HS-27A (cell line): ENCODE measurements at regions not wholly inside any gene's neighbourhood (a gene's known extent, or its start where the extent isn't known, plus 50 kb on each side); places are given as distances from the start of the nearest gene placed in this dataset.
"Not testable (repeated sequence)": the region's sequence is repeated elsewhere in the genome, so short reads cannot be mapped to it uniquely, and the experiment has no call there.

Experiments
- DNase-seq: peaks from one replicate; pipeline ENCODE4 v3.0.0-alpha.2; 2012; ENCODE audit warnings: low read depth, missing footprints

DNA sequence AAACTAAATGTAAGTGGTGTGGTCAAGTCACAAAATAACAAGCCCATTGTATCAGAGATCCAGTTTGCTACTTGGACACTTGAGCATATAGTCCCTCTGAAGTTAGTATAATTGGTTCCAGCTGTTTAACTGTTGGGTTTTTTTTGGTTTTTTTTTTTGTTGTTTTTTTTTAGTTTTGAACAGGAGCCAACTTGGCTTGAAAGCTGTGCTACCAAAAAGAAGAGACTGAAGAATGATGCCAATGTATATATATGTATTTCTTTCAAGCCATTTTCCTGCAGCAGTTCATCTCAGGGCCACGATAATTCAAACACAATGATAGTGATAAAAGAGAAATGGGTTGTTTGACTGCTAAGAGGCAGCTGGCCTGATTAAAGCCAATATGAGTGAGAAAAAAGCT is 138.3 kb downstream of the PCDH18 start:
- DNase-seq: no peak

DNA sequence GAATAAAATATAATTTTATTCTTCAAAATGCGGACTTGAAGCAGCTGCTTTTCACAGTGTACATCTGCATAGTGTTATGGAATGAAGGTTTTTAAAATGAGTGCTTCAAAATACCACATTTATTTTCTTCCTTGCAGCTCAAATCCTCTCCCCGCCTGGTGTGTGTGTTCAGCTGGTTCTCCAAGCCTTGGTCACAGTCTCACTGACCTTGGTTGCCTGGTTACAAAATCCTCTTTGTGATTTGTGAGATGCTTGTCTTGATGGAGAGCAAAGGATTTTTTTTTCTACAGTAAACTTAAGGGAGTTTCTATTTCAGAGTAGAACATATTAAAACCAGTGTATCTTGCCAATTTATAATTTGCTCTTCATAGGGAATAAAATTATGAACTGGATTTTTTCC is 139.2 kb downstream of the PCDH18 start:
- DNase-seq: no peak

DNA sequence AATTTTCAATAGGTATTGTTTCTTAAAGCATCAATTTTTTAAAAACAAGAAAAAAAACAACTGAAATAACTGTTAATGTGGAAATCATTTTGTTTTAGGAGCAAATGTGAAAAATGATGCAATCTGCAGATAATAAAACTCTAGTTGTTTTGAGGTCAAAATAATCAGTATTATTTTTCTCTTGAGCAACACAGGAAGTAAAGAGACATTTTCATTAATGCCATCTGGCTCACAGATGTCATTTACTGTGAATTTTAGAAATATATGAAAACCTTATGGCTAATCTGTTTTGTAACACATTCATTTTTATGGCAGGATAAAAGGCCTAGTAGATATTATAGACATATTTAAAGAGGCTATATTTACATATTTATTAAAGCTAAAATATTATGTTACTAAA is 141.6 kb downstream of the PCDH18 start:
- DNase-seq: no peak

DNA sequence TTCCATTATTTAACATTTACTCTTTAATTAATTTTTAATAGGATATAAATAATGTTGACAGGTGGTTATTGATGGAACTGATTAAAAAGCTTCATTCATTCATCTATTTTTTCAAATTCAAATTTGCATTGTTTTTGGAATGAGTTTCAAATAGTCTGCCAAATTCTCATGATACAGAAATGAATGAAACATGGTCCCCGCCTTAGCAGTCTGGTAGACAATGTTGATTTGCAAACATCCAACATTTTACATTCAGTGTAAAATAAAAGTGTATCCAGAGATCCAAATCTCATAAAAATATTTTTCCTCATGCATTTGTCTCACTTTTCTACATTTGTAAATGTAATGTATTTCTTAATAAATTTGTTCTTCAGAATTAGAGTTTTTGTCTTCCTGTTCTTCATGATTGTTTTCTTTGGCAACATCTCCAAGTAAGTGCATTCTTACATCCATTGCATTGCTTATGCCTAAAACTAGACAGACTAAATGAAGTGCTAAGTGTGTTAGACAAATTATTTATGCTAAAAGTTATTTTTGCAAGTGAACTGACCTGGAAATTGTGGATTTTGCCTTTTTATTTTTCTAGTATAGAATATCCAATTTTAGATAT is 142.3 kb downstream of the PCDH18 start:
- no peak for DNase-seq

DNA sequence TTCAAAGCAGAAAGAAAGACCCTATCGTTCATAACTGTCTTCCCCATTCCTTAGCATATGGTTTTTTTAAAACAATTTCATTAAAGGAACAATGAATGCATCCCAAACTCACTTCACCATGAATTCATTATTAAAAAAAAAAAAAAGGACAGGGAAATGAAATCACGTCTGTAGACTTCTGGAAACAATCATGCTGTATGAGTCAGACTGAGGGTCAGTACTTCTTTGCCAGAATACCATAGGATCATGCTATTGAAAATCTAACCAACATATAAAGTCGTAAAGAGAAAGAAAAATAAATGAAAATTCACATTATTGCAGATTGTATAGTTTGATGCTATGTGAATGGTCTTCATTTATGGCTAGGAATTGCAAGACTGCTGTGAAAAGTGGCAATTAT is 144.4 kb downstream of the PCDH18 start:
- DNase-seq: no peak

DNA sequence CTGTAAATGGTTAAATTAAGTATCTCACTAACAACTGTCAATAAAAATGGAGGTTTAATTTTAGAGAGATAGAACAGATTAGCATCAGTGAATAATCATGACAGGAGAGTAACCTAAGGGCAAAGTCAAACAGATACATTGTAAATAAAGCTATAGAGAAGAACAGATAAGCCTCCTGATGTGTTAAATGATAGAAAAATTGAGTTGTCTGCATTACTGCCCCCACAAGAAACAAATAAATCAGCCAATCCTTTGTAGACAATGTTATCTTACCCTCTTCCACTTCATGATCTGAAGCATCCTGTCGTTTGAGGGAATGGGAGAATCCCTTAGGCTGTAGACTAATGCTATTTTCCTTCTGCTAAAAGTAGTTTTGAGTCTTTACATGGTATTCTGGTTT is 147.8 kb downstream of the PCDH18 start:
- no peak for DNase-seq

DNA sequence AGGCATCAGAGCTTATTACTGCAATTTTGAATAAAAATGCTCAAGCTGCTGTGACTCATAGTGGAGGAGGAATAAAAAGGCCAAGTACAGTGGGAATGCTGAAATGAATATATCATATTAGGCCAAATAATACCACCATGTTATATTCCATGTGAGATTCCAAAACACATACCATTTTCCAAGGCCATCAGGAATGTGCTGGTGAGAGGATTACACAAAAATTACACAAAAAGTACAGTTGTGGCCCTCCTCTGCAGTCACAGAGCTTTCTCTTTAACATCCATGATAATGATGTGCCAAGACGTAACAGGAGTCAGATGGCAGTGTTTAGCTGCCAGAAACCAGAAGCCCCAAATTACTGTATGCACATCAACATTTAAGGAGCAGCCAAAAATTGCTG is 153.5 kb downstream of the PCDH18 start:
- no peak for DNase-seq

DNA sequence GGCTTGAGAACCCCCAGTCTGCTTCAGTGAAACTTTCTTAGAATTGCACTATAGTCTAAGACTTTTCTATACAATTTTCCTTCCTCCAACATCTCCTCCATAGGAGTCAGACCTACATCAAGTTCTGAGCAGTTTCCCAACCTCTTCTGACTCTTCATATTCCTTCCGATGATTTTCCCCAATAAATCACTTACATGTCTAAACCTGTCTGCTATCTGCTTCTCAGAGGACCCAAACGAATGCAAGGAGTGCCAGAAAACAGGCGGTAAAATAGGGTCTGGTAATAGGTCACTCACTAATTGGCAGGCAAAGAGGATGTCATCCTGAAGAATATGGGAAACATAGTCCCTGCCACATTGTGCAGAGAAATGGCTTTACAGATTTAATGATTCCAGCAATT is 153.9 kb downstream of the PCDH18 start:
- DNase-seq: no peak

DNA sequence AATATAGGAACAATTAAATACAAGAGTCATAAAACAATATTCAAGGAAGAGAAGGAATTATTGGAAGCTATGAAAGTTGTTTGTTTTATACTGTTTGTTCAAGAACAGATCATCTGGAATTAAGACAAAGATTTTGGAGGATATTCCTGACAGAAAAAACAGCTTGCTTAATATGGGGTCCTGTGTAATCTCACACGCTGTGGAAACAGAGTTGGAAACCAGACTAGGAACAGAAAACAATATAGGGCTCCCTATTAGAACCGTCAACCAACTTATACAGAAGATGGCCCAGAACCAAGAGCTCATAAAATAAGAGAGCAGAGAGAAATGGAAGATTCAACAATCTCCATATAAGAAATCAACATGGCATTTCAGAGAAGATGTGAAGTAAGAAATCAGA is 156.0 kb downstream of the PCDH18 start:
- no peak for DNase-seq

DNA sequence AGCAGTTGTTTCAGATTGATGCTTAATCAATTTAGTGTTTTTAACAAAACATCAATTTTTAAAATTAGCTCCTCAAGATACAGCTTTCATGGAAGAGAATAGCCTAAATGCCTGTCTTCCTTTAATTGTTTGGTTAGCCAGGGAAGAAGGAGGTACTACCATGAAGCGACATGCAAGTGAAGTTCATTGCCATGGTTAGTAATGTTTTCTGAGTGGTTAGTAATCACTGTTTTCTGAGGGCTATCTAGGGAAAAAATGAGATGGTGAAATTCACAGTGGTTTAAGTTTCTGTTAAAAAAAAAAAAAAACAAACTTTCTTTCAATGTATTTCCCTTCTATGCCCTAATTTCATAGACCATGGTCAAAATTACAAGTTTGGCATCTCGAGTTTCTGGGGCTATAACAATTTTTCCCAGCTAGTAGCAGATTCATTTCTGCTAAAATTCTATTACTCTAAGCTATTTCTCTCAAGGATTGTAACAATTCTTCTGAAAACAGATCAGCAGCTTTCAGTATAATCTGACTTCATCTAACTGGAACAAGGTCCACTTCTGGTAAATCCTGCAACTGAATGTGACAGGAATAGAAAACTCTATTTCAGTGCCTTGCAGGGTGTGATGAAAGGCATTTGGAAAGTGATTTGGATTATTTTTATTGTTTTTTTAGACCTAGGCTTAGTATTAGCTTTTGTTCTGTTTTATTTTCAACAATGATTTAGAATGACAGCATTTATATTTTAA is 157.0 kb downstream of the PCDH18 start:
- no peak for DNase-seq

DNA sequence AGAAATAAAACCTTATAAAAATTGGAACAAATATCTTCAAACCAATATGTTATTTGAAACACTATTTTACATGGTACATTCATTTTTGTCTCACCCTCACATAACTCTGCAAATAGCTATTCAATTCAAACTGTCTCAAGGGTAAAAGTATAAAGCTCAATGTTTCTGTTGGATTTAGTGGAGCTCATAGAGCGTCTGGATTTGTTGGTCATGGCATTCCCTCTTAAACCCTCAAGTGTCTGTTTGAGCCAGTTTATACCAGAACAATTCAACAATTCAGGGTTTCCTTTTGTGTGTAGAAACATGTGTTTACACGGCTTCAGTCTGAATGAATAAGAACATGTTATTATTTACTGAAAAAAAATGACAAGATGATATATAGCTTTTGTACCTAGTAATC is 161.6 kb downstream of the PCDH18 start:
- DNase-seq: no peak

DNA sequence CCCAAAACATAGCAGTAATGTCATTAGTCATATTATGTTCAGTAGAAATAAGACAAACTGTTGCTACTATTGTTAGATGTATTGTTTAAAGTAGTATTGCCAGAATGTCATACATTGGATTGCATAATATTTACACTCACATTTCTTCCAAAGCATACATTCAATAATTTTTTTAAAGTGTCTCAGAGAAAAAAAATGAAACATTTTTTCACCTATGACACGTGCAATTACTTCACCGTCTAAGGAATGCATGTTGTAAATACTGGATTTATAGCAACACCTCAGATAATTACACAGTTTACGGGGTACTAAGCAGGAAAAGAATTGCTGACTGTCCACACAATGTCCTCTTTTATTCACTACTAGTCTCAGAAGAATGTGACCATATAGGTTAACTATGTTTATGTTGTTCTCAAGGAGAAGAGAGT is 162.1 kb downstream of the PCDH18 start:
- DNase-seq: no peak

DNA sequence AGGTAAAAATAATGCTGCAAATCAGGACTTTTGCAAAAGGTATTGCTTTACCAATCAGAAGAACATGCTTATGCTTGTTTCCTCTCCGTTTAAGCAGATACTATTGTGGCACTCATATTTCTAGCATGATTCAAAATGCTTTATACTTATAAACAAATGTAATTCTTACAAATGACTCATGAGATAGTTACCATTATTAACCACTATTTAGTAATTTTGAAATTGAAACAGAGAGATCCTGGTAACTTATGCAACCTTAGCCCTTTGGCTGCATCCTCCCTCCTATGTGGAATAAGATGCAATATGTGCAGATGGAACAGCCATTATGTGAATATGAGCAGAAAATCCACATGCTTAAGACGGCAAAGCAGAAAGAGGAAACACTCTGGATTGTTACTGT is 164.7 kb downstream of the PCDH18 start:
- DNase-seq: no peak

DNA sequence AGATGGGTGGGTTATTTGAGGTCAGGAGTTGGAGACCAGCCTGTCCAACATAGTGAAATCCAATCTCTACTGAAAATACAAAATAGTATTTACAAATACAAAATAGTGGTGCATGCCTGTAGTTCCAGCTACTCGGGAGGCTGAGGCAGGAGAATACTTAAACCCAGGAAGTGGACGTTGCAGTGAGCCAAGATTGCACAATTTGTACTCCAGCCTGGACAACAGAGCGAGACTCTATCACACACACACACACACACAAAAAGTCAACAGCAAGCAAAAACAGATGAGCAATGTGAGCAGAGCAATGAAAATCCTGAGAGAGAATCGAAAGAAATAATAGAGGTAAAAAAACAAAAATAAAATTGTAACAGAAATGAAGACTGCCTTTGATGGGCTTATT is 168.8 kb downstream of the PCDH18 start:
- no peak for DNase-seq

DNA sequence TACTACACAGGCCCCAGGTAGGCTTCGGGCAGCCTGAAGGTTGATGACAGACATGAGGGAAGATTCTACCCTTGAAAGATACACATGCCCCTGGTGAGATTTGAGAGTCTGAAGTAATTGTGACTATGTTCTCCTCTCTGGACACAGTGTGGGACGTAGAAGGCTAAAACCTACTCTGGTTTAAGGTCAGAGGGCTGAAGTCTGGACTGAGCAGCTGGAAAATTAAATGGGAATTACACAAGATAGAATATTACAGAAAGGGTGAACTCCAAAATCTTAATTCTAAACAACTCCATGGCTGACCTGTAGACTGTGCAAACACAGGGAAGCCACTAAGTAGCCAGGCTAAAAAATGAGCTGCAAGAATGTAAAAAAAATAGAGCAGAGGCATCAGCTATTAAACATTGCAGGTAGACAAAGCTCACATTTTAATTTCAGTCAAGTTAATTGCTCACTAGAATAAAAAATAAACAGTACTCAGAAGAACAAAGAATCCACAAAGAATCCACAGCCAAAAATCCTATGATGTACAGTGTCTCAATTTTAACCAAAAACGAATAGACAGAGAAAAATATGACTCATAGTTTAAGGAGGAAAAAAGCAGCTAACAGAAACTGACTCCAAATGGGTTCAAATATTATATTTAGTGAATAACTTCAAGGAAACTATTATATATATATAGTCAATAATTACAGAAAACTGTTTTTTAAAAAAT is 170.4 kb downstream of the PCDH18 start:
- DNase-seq: no peak

DNA sequence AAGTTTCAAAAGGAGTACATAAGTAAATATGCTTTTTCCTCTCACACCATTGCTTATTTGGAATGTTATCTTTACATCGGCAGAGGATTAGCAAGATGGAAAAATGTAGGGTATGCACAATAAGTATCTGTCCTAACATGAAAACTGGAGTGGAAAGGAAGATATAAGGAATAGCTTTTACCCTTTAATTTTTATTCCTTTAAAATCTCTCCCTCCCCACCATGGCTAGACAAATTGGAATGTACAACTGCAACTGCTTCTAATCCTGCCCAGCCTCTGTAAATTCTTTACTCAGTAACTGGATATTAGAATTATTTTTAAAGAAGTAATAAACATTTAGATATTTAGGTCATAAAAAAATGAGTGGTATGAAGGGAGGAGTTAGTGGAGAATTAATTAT is 171.5 kb downstream of the PCDH18 start:
- DNase-seq: no peak

DNA sequence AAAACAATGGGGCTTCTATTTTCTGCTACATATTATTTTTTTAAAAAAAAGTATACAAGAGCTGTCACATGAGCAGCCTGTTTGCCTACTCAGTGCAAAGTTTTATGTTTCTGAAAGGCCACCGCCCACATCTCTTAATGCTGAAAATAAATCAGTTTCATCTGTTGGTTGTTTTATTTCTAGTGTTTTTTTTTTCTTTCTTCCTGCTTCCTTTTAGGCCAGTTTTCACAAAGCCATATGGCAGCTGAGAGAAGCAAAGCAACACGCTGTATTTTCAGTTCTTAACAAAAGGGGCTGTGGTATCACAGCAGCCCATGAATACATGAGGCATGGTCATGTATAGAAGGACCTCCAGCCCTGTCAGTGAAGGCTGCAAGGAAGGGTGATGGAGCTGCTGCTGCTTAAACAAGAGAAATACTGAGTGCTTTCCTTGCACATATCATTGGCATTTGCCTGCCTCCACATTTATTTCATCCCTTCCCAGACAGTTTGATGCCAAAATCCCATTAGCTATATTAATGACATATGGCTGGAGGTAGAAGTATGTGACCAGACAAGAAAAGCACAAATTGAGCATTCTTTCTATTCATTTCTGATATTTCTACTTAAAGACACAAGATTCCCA is 172.5 kb downstream of the PCDH18 start:
- no peak for DNase-seq

DNA sequence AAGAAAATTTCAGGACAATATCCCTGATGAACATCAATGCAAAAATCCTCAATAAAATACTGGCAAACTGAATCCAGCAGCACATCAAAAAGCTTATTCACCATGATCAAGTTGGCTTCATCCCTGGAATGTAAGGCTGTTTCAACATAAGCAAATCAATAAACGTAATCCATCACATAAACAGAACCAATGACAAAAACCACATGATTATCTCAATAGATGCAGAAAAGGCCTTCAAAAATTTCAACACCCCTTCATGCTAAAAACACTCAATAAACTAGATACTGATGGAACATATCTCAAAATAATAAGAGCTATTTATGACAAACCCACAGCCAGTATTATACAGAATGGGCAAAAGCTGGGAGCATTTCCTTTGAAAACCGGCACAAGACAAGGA is 177.7 kb downstream of the PCDH18 start:
- not testable (repeated sequence) for DNase-seq

DNA sequence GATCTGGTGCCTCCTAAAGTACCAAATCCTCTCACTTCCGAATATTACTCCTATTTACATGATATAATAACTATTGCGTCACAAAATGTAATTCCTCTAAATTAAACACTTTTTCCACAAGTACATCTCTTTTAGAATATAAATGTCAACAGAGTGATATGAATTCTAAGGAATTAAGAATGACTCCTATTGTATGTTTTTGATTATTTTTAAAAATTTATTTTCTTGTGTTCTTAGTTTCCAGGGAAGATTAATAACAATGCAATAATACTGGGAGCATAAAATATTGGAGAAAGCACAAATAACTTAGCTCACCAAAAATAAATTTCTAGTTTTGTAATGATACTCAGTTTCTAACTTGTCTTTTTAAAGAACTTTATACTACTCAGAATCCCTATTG is 184.9 kb downstream of the PCDH18 start:
- DNase-seq: no peak

DNA sequence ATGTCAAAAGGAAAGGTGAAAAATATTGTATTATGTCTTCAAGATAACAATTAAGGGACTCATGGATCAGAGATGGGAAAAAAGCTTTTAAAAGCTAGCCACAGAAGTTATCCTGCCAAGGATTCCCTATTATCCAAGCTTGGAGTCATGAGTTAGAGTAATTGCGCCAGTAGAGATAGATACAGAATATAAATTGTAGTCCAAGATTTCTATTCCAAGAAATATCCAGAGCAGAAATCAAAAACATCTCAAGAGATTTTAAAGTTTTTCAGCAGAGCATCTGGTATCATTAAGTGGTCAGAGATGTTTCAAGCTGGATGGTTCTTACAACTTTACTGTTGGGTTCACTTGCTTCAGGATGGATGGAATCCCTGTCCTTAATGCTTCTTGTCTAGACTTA is 186.7 kb downstream of the PCDH18 start:
- no peak for DNase-seq

DNA sequence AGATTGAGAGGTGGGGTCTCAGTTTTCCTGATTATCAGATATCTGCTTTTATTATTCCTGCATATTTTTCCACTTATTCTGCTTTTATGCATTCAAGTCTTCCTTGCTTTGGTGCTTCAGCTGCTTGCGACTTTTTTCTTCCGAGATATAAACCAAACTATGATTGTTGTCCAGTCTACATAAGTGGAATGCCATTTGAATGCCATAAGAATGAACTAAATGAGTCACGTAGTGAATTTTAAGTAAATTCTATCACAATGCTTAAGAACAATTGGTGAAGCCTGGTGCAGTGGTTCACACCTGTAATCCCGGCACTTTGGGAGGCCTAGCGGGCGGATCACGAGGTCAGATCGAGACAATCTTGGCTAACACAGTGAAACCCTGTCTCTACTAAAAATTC is 189.1 kb downstream of the PCDH18 start:
- no peak for DNase-seq

DNA sequence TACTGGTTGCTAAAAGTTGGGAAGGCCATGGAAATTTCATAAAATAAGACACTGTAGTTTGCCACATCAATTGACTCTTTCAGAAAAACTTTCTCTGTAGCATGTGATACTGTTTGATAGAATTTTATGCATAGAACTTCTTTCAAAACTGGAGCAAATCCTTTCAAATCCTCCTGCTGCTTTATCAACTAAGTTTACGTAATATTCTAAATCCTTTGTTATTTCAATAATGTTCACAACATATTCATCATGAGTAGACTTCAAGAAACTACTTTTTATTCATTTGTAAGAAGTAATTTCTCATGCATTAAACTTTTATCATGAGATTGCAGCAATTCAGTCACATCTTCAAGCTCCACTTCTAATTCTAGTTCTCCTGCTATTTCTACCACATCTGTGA is 199.3 kb downstream of the PCDH18 start:
- DNase-seq: no peak

DNA sequence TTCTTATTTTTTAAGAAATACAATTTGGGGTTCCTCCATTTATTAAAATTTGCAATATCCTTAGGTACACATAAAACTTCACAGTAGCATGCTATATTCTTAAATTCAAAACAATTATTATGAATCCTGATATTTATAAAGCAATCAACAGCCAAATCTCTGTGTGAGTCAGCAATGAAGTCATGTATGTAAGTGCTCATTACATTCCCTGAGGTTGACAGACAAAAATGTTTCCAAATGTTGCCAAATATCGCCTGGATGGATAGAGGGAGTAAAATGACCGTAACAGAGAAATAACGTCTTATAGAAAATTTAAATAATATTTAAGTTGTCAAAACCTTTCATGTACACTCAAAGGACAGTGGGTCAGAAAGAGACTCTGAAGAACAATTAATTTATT is 220.0 kb downstream of the PCDH18 start:
- DNase-seq: no peak
